A549 (cell line): ENCODE measurements at regions not wholly inside any gene's neighbourhood (a gene's known extent, or its start where the extent isn't known, plus 50 kb on each side); places are given as distances from the start of the nearest gene placed in this dataset.

Experiments
- ATAC-seq, 2 experiments: fragments of 200-7000 bp in 1 of 2; fragments of >200 bp in 1 of 2; cut with Nextera tagmentation in 1 of 2; cut with Tn5 transposase in 1 of 2; 3 replicates each; pipeline versions ENCODE4 v1.8.0 to v1.9.1; 2018 to 2020; ENCODE audit warnings: mild to moderate bottlenecking in 1 of 2, moderate library complexity in 1 of 2
- CTCF ChIA-PET: fragments of 300-600 bp; sonication (Branson Sonifier 250); formaldehyde crosslinking; extraction: SDS; loops from one replicate; lab custom pipeline; 2021; ENCODE audit warnings: antibody characterized with exemption, inconsistent platforms; lab: Yijun Ruan, JAX
- POLR2A ChIA-PET: fragments of 350-600 bp; formaldehyde crosslinking; extraction: SDS; loops from one replicate; lab custom pipeline; 2021; ENCODE audit warnings: antibody characterized with exemption, inconsistent platforms; lab: Yijun Ruan, JAX
- DNase-seq, 2 experiments: peaks; one replicate each; pipeline versions ENCODE4 v3.0.0 to v3.0.0-alpha.2; 2011 to 2016; ENCODE audit warnings: low read depth in 1 of 2, low spot score in 1 of 2
- FAIRE-seq: peaks from 2 replicates; lab custom pipeline; 2011; peaks lifted over from hg19 to GRCh38; lab: Jason Lieb, UNC
- H3K27ac ChIP-seq, 2 experiments: fragments of >200 bp; sonication (Bioruptor Twin); formaldehyde crosslinking; 3 replicates each; pipeline ENCODE4 v1.5.1; 2016 to 2017
- H3K4me1 ChIP-seq: fragments of >200 bp; sonication (Bioruptor Twin); formaldehyde crosslinking; 3 replicates; pipeline ENCODE4 v1.6.1; 2016
- H3K4me2 ChIP-seq: fragments of >200 bp; sonication (Bioruptor Twin); formaldehyde crosslinking; 3 replicates; pipeline ENCODE4 v1.6.1; 2016
- H3K4me3 ChIP-seq: fragments of >200 bp; sonication (Bioruptor Twin); formaldehyde crosslinking; 3 replicates; pipeline ENCODE4 v1.5.1; 2016
- H3K9me3 ChIP-seq: fragments of >200 bp; sonication (Bioruptor Twin); formaldehyde crosslinking; 3 replicates; pipeline ENCODE4 v1.6.1; 2016
- BHLHE40 ChIP-seq: IDR thresholded peaks from 2 replicates; pipeline ENCODE4 v1.6.1; 2012; ENCODE audit warnings: low read depth, low read length, inconsistent platforms
- CBX8 ChIP-seq: fragments of 200-600 bp; sonication (generic); IDR thresholded peaks from 2 replicates; pipeline ENCODE4 v1.6.1; 2016
- EHF ChIP-seq: fragments of 250-450 bp; sonication (Bioruptor Pico); IDR thresholded peaks from 2 replicates; pipeline ENCODE4 v1.5.0; 2020; ENCODE audit warnings: mild to moderate bottlenecking
- FOXS1 ChIP-seq: fragments of 250-450 bp; sonication (Bioruptor Pico); IDR thresholded peaks from 2 replicates; pipeline ENCODE4 v1.5.0; 2020; ENCODE audit warnings: mild to moderate bottlenecking, moderate library complexity
- GATA3 ChIP-seq: IDR thresholded peaks from 2 replicates; pipeline ENCODE4 v1.6.1; 2012; ENCODE audit warnings: borderline replicate concordance
- HEYL ChIP-seq: fragments of 250-450 bp; sonication (Bioruptor Pico); IDR thresholded peaks from 2 replicates; pipeline ENCODE4 v1.8.0; 2021; ENCODE audit warnings: mild to moderate bottlenecking, moderate library complexity
- JUNB ChIP-seq: fragments of >200 bp; sonication (Bioruptor Twin); formaldehyde crosslinking; IDR thresholded peaks from 2 replicates; pipeline ENCODE4 v1.6.1; 2016
- MAFK ChIP-seq: fragments of 450-650 bp; IDR thresholded peaks from 2 replicates; pipeline ENCODE4 v1.6.1; 2014; ENCODE audit not compliant: partially characterized antibody
- MYC ChIP-seq: IDR thresholded peaks from 2 replicates; pipeline ENCODE4 v1.6.1; 2012; ENCODE audit warnings: mild to moderate bottlenecking, inconsistent platforms, low read length, improper control_type of control experiment, borderline replicate concordance
- PHF8 ChIP-seq: fragments of 200-600 bp; sonication (generic); IDR thresholded peaks from 2 replicates; pipeline ENCODE4 v1.6.1; 2016; ENCODE audit warnings: low read depth, mild to moderate bottlenecking, antibody characterized with exemption, moderate library complexity, borderline replicate concordance
- POLR2A ChIP-seq: IDR thresholded peaks from 2 replicates; pipeline ENCODE4 v1.6.1; 2012; ENCODE audit warnings: mild to moderate bottlenecking, low read length
- POLR2AphosphoS2 ChIP-seq: conservative IDR thresholded peaks from 2 replicates; pipeline ENCODE4 v1.6.1; 2012; ENCODE audit warnings: low read length, improper control_type of control experiment, inconsistent platforms
- RAD21 ChIP-seq, 2 experiments: fragments of >200 bp in 1 of 2; sonication (Bioruptor Twin) in 1 of 2; formaldehyde crosslinking in 1 of 2; IDR thresholded peaks in 1 of 2; conservative IDR thresholded peaks in 1 of 2; 2 replicates in 1 of 2; 3 replicates in 1 of 2; pipeline ENCODE4 v1.6.1; 2012 to 2018; ENCODE audit warnings: inconsistent platforms in 1 of 2
- RARB ChIP-seq: fragments of 250-450 bp; sonication (Bioruptor Pico); IDR thresholded peaks from 2 replicates; pipeline ENCODE4 v1.8.0; 2021; ENCODE audit warnings: mild to moderate bottlenecking, moderate library complexity
- RFX5 ChIP-seq: fragments of 450-650 bp; IDR thresholded peaks from 2 replicates; pipeline ENCODE4 v1.7.1; 2014; ENCODE audit warnings: antibody characterized with exemption, mild to moderate bottlenecking, moderate library complexity
- SMC3 ChIP-seq: fragments of >200 bp; sonication (Bioruptor Twin); formaldehyde crosslinking; IDR thresholded peaks from 3 replicates; pipeline ENCODE4 v1.6.1; 2018; ENCODE audit warnings: inconsistent platforms
- SREBF2 ChIP-seq: fragments of 450-650 bp; IDR thresholded peaks from 2 replicates; pipeline ENCODE4 v1.6.1; 2014; ENCODE audit warnings: mild to moderate bottlenecking, moderate library complexity
- TP53 ChIP-seq: fragments of 250-450 bp; sonication (Bioruptor Pico); IDR thresholded peaks from 2 replicates; pipeline ENCODE4 v1.5.0; 2021; ENCODE audit warnings: mild to moderate bottlenecking, moderate library complexity
- ZC3H11A ChIP-seq: fragments of 450-650 bp; IDR thresholded peaks from 2 replicates; pipeline ENCODE4 v1.6.1; 2014; ENCODE audit warnings: antibody characterized with exemption, mild to moderate bottlenecking
- ZFP36 ChIP-seq: fragments of 450-650 bp; IDR thresholded peaks from 2 replicates; pipeline ENCODE4 v1.6.1; 2014; ENCODE audit warnings: borderline replicate concordance; ENCODE audit not compliant: partially characterized antibody
- ZNF302 ChIP-seq: fragments of 250-450 bp; sonication (Bioruptor Pico); IDR thresholded peaks from 2 replicates; pipeline ENCODE4 v1.9.0; 2021; ENCODE audit warnings: inconsistent platforms, mild to moderate bottlenecking, moderate library complexity
- WGBS: methylation state at CpG from one replicate; pipeline ENCODE4 v1.1.6; 2017; ENCODE audit errors: missing lambda C conversion rate; 5-methylcytosine and 5-hydroxymethylcytosine counted together
- TF ChIP-seq, protein P1 (sequence below): fragments of >200 bp; sonication (Bioruptor Twin); formaldehyde crosslinking; IDR thresholded peaks from 2 replicates; pipeline ENCODE4 v1.6.1; 2016
- TF ChIP-seq, protein P2 (sequence below): IDR thresholded peaks from 2 replicates; pipeline ENCODE4 v1.6.1; 2012
- TF ChIP-seq, protein P3 (sequence below): fragments of 250-450 bp; sonication (Bioruptor Pico); IDR thresholded peaks from 2 replicates; pipeline ENCODE4 v1.5.0; 2021; ENCODE audit warnings: mild to moderate bottlenecking, moderate library complexity, borderline replicate concordance
- TF ChIP-seq, protein P4 (sequence below): fragments of 450-650 bp; IDR thresholded peaks from 2 replicates; pipeline ENCODE4 v1.6.1; 2014; ENCODE audit warnings: antibody characterized with exemption
- TF ChIP-seq, protein P5 (sequence below): fragments of 250-450 bp; sonication (Bioruptor Pico); IDR thresholded peaks from 2 replicates; pipeline ENCODE4 v1.5.0; 2020; ENCODE audit warnings: low read depth, mild to moderate bottlenecking, moderate library complexity

DNA sequence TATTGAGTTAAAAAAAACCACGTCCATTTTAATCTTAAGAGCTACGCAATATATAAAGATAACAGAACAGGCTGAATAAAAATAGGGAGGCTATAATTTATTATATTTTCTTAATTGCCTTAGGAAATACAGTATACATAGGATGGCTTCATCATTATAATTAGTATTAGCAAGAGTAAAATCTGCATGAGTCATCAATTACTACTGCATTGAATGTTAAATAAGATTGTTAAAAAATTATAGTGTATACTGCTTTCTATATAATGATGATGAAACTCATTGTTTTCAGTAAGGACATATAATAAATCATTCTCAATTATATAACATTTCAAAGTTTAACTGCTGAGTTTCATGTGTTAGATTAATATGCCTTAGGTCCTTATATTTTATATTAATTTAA, 133.4 kb upstream of the GRID2 start:
- ChIA-PET POLR2A (no interaction called here), CTCF (no interaction called here)
- DNase-seq (no peak), FAIRE-seq (no peak), ATAC-seq (no peak)
- Histone ChIP-seq H3K27ac (no peak overlapping the region), H3K4me3 (no peak overlapping the region), H3K4me2 (no peak overlapping the region), H3K4me1 (no peaks in the 10 kb centered on the region), H3K9me3 (no peaks in the 10 kb centered on the region)
- 42% methylated on average over 2 of the region's 2 CpGs for WGBS
- TF ChIP-seq POLR2A (no peak), CBX8 (no peak), FOXS1 (CRISPR knock-in tag) (no peak), BHLHE40 (no peak), TP53 (CRISPR knock-in tag) (no peak), PHF8 (no peak), RAD21 (conservative IDR thresholded peaks at IDR 0.05 in 1 of 2, IDR thresholded peaks at IDR 0.05 in 1 of 2) (no peak), MAFK (no peak), MYC (no peak), ZC3H11A (no peak), HEYL (no peak), JUNB (no peak)
- TF ChIP-seq, protein P1, sequence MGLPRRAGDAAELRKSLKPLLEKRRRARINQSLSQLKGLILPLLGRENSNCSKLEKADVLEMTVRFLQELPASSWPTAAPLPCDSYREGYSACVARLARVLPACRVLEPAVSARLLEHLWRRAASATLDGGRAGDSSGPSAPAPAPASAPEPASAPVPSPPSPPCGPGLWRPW: no peak
- TF ChIP-seq, protein P2, sequence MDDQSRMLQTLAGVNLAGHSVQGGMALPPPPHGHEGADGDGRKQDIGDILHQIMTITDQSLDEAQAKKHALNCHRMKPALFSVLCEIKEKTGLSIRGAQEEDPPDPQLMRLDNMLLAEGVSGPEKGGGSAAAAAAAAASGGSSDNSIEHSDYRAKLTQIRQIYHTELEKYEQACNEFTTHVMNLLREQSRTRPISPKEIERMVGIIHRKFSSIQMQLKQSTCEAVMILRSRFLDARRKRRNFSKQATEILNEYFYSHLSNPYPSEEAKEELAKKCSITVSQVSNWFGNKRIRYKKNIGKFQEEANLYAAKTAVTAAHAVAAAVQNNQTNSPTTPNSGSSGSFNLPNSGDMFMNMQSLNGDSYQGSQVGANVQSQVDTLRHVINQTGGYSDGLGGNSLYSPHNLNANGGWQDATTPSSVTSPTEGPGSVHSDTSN: no peak

DNA sequence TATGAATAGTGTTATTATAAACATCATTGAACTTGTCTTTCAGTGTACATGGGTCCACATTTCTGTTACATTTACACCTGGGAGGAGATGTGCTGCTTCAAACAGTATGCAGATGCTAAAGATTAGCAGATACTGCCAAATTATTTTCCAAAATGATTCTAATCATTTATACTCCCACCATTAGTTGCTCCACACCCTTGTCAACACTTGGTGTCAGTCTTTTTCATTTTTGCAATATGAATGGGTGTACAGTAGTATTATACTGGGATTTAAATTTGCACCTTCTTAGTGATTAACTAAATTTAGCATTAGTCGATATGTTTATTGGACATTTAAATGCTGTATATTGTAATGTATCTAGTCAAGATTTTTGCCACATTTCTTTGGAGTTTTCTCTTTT, 131.6 kb upstream of the GRID2 start:
- POLR2A ChIA-PET: no interaction called here
- DNase-seq (no peak), ATAC-seq (no peak), FAIRE-seq (no peak)
- 35% methylated on average over 1 of the region's 1 CpG for WGBS
- no peak overlapping the region for H3K4me2 ChIP-seq
- H3K4me3 ChIP-seq: no peak overlapping the region
- CTCF ChIA-PET: no interaction called here
- no peak overlapping the region for H3K27ac ChIP-seq
- no peaks in the 10 kb centered on the region for H3K9me3 ChIP-seq
- TF ChIP-seq SREBF2 (no peak), SMC3 (no peak), RARB (CRISPR knock-in tag) (no peak), MYC (no peak), RFX5 (no peak), HEYL (no peak), ZNF302 (CRISPR knock-in tag) (no peak), EHF (no peak), ZFP36 (no peak), POLR2AphosphoS2 (no peak), GATA3 (no peak)
- TF ChIP-seq, protein P3, sequence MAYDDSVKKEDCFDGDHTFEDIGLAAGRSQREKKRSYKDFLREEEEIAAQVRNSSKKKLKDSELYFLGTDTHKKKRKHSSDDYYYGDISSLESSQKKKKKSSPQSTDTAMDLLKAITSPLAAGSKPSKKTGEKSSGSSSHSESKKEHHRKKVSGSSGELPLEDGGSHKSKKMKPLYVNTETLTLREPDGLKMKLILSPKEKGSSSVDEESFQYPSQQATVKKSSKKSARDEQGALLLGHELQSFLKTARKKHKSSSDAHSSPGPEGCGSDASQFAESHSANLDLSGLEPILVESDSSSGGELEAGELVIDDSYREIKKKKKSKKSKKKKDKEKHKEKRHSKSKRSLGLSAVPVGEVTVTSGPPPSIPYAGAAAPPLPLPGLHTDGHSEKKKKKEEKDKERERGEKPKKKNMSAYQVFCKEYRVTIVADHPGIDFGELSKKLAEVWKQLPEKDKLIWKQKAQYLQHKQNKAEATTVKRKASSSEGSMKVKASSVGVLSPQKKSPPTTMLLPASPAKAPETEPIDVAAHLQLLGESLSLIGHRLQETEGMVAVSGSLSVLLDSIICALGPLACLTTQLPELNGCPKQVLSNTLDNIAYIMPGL (CRISPR knock-in tag): no peak
- TF ChIP-seq, protein P4, sequence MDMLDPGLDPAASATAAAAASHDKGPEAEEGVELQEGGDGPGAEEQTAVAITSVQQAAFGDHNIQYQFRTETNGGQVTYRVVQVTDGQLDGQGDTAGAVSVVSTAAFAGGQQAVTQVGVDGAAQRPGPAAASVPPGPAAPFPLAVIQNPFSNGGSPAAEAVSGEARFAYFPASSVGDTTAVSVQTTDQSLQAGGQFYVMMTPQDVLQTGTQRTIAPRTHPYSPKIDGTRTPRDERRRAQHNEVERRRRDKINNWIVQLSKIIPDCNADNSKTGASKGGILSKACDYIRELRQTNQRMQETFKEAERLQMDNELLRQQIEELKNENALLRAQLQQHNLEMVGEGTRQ: no peak
- TF ChIP-seq, protein P5, sequence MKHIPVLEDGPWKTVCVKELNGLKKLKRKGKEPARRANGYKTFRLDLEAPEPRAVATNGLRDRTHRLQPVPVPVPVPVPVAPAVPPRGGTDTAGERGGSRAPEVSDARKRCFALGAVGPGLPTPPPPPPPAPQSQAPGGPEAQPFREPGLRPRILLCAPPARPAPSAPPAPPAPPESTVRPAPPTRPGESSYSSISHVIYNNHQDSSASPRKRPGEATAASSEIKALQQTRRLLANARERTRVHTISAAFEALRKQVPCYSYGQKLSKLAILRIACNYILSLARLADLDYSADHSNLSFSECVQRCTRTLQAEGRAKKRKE (CRISPR knock-in tag): no peak
- H3K4me1 ChIP-seq: no peaks in the 10 kb centered on the region
